HUDEP-2 (cell line): ENCODE measurements at regions not wholly inside any gene's neighbourhood (a gene's known extent, or its start where the extent isn't known, plus 50 kb on each side); places are given as distances from the start of the nearest gene placed in this dataset.

Experiments used
- DNase-seq, 76 experiments: peaks; one replicate each; lab custom pipeline; 2025; ENCODE audit not compliant: unreplicated experiment in 76 of 76; lab: John Stamatoyannopoulos, UW

- DNase-seq = no peak
Observed at GRCh38 chr13:91264484-91264883, 83.0 kb upstream of the MIR17HG start.

- no peak for DNase-seq
Observed at GRCh38 chr13:91269237-91269636, 78.2 kb upstream of the MIR17HG start.

- DNase-seq = no peak
Observed at GRCh38 chr13:91270031-91270430, 77.5 kb upstream of the MIR17HG start.

GRCh38 chr13:91272235-91272777, 75.2 kb upstream of the MIR17HG start:
- no peak for DNase-seq

- DNase-seq = no peak
Observed at GRCh38 chr13:91273675-91274074, 73.8 kb upstream of the MIR17HG start.

- no peak for DNase-seq
Observed at GRCh38 chr13:91277013-91277676, 70.3 kb upstream of the MIR17HG start.

GRCh38 chr13:91278291-91278690, 69.2 kb upstream of the MIR17HG start:
- DNase-seq = no peak

GRCh38 chr13:91278888-91279287, 68.6 kb upstream of the MIR17HG start:
- peak in 2 of 76 experiments; percentile 1 to 17 for DNase-seq

GRCh38 chr13:91280801-91281200, 66.7 kb upstream of the MIR17HG start:
- peak in 11 of 76 experiments; percentile 1 to 25 (median 9) for DNase-seq

- DNase-seq = no peak
Observed at GRCh38 chr13:91284335-91284734, 63.2 kb upstream of the MIR17HG start.

- no peak for DNase-seq
Observed at GRCh38 chr13:91286317-91286716, 61.2 kb upstream of the MIR17HG start.

- DNase-seq = no peak
Observed at GRCh38 chr13:91291078-91291477, 56.4 kb upstream of the MIR17HG start.

- DNase-seq = no peak
Observed at GRCh38 chr13:91292630-91293221, 54.8 kb upstream of the MIR17HG start.

GRCh38 chr13:91295712-91296410, 51.6 kb upstream of the MIR17HG start:
- no peak for DNase-seq

GRCh38 chr13:91297503-91297902, 50.0 kb upstream of the MIR17HG start:
- DNase-seq = no peak
